ENCODE measurements at regions not wholly inside any gene's neighbourhood (a gene's known extent, or its start where the extent isn't known, plus 50 kb on each side); places are given as distances from the start of the nearest gene placed in this dataset.

DNA sequence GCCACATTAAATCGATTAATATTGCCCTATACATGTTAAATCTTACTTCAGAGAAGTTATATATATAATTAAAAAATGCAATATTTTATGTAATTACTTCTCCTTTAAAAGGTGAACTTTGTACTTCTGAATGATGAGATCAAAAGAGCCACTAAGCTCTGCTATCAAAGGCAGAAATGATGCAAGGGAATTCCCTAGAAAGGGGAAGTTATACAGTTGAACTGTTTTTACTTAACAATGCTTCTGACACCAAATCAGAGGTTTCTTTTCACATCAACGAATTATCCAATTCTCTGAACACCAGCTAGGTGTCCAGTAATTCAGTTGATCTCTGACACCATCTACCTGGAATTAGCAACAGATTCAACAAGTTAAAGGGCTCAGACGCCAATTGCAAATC is 319.9 kb upstream of the TSHZ2 start:
- no peak for DNase-seq (ENCODE audit: extremely low read depth in 1 of 2, low read depth in 1 of 2)

DNA sequence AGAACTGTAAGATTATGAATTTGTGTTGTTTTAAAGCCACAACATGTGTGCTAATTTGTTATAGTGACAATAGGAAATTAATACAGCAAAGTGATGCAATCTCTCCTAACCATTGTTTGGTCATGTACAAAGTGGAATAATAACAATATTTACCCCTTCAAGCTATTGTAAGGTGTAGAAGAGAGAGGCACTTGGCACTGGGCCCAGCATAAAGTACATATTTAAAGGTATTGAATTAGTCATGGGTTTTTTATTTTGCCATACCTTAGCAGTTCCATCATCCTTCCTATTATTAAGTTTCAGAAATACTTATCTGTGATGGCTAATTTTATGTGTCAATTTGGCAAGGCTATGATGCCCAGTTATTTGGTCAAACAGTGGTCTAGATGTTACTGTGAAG is 322.4 kb upstream of the TSHZ2 start:
- no peak for DNase-seq (ENCODE audit: extremely low read depth in 1 of 2, low read depth in 1 of 2)

DNA sequence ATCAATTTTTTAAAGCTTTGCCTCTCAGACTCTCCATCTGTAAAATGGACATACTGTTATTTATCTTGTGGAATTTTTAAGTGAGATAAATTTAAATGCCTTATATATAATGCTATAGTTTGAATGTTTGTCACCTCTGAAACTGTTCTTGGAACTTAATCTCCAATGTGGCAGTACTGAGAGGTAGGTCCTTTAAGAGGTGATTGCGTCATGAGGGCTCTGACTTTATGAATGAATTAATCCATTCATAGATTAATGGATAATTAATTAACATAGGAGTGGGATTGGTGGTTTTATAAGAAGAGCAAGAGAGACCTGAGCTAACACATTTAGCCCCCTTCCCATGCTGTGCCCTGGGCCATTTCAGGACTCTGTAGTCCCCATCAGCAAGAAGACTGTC is 326.3 kb upstream of the TSHZ2 start:
- no peak for DNase-seq (ENCODE audit: extremely low read depth in 1 of 2, low read depth in 1 of 2)

DNA sequence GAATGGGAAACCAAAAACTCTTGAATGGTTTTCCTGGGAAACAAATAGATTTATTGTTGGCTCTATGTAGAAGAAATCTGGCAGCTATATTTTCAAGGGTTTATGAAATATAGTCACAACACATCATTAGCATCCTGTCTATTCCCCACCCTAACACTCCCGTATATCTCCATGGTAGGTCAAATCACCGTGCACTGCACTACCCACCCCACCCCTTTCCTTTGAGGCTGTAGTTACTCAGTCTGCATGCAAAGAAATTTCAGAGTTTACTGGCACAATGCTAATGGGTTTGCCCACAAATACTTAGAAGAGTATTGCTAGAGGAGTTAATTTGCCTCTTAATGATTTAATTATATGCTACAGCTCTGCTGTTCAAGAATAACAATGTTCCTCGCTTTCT is 329.1 kb upstream of the TSHZ2 start:
- no peak for DNase-seq (ENCODE audit: extremely low read depth in 1 of 2, low read depth in 1 of 2)

DNA sequence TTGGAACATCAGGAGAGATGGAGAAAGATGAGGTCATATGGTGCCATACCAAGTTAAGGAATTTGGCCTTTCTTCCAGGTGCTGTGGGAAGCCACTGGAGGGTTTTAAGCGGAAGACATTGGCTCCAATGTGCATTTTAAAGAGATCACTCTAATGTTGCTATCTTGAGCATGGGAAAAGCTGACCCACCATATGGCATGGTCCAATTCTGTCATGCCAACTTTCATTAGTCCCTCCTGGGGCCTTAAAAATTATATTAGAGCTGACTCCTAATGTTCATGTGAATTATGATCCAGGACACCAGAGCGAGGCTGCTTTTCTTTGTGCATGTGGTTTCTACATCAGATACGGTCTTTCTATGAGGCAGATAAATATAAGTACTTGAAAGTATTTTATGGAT is 335.0 kb upstream of the TSHZ2 start:
- no peak for DNase-seq (ENCODE audit: extremely low read depth in 1 of 2, low read depth in 1 of 2)

DNA sequence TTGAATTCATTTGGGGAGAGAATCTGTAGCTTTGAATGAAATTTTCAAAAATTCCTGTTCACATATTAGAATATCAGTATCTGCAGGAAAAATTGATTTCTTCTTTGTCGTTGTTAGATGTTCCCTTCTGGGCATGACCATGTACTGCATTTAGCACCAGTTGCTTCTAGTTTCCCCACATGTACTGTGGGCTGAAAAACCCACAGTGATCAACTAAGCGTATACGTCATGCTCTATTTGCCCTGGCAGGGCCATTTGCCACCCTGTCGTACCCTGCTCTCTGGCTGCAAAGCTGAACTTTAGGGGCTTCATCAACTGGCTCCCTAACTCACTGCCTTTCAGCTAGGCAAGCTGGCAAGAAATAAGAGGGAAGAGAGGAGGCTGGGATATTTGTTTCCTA is 340.7 kb upstream of the TSHZ2 start:
- no peak for DNase-seq (ENCODE audit: extremely low read depth in 1 of 2, low read depth in 1 of 2)

DNA sequence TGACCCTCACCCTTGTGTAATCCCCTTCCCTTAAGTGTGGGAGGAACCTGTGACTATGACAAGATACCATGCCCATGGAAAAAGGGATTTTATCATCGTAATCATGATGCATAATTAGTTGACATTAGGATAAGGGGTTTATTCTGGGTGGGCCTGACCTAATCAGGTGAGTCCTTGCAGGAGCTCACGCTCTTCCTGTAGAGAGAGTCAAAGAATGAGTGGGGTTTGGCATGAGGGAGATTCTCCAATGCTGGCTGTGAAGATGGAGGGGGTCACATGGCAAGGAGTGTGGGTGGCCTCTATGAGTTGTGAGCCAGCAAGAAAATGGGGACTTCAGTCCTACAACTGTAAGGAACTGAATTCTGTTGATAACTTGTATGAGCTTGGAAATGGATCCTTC is 342.0 kb upstream of the TSHZ2 start:
- DNase-seq (ENCODE audit: extremely low read depth in 1 of 2, low read depth in 1 of 2), result no peak

DNA sequence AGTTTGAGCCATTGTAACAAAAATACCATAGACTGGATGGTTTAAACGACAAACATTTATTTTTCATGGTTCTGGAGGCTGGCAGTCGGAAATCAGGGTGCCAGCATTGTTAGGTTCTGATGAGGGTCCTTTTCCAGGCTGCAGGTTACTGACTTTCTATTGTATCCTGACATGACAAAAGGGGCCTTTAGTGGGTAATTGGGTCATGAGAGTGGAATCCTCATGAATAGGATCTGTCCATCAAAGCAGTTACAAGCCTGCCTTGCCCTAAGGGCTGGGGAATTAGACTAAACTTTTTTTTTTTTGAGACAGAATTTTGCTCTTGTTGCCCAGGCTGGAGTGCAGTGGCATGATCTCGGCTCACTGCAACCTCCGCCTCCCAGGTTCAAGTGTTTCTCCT is 347.9 kb upstream of the TSHZ2 start:
- no peak for DNase-seq (ENCODE audit: extremely low read depth in 1 of 2, low read depth in 1 of 2)

DNA sequence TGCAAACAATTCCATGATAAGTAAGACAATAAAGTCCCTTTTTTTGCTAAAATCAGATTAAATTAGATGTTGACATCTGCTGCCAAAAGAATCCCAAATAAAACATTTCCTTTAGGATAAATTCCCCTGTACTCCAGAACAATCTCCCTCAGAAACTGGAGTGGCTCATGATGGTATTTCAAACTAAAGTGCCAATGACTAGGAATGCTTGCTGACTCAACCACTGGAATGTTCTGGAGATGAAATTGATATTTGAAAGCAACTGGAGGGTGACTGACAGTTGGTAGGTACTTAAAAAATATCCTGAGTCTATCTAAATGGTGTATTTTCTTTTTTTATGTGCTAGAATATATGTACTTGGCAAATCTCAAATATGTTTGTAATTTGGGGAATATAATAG is 350.1 kb upstream of the TSHZ2 start:
- DNase-seq (ENCODE audit: extremely low read depth in 1 of 2, low read depth in 1 of 2), result no peak

DNA sequence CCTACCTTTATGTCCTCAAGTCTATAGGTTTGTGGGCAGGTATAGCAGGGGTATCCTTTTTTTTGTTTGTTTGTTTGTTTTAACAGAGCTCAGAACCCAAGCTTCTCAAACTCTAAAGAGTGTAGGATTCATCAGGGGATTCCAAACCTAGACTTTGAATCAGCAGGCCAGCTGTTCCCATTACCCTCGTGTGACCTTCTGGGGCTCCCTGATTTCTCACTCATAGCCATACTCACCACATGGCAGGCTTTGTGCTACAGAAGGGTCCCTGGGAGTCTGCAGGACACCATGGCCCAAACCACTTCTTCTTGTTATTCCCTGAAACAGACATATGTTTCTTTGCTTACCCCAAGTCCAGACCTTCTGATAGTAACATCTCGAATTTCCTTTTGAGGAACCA is 350.8 kb upstream of the TSHZ2 start:
- no peak for DNase-seq (ENCODE audit: extremely low read depth in 1 of 2, low read depth in 1 of 2)

DNA sequence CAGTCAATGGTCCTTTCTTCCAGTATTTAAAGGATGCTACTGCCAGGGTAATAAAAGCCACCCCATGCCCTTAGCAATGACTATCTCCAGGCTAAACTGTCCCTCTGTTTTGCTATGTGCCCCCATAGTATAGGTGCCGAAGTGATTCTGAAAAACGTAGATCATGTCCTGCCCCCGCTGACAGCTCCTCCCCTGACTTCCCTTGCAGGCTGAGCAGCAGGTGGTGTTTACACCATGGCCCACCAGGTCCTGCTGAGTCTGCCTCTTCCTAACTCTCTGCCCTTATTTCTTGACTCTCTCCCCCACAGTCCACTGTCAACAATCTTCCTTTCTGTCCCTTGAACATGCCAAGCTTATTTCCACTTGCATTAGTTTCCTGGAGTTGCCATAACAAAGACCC is 352.5 kb upstream of the TSHZ2 start:
- DNase-seq (ENCODE audit: extremely low read depth in 1 of 2, low read depth in 1 of 2), result no peak

DNA sequence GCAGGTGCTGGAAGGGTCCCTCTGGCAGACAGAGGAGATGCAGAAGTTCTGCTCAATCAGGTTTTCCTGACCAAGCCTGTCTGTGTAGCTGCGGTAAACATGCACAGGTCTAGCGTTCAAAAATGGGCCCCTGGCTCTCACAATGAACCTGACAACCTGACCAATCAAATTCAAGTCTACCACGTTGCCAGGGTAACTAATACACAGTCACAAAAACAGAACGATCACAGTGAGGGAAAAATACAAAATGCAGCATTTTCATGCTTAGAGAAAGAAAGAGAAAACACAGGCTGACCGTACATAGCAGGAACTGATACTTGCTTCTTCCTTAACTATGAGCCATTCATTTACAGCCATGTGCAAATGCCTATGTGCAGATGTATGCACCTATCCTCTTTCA is 353.1 kb upstream of the TSHZ2 start:
- no peak for DNase-seq (ENCODE audit: extremely low read depth in 1 of 2, low read depth in 1 of 2)

DNA sequence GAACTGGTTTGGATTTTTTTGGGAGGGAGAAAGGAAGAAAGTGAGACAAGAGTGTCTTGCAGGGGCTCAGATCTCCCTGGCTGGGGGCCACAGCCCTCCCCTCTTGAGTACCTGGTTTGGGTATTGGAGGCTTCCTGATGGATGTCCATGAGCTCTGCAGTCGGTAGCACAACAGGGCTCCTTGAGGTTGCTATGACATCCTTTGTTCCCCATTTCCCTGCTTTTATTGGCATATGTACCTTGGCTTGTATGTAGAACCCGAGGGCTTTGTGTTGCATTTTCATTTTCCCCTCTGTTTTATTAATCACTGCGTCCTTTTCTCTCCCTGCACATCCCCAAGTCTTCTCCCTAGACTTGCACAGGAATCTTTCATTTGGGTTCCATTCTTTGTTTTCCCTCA is 355.5 kb upstream of the TSHZ2 start:
- no peak for DNase-seq (ENCODE audit: extremely low read depth in 1 of 2, low read depth in 1 of 2)

DNA sequence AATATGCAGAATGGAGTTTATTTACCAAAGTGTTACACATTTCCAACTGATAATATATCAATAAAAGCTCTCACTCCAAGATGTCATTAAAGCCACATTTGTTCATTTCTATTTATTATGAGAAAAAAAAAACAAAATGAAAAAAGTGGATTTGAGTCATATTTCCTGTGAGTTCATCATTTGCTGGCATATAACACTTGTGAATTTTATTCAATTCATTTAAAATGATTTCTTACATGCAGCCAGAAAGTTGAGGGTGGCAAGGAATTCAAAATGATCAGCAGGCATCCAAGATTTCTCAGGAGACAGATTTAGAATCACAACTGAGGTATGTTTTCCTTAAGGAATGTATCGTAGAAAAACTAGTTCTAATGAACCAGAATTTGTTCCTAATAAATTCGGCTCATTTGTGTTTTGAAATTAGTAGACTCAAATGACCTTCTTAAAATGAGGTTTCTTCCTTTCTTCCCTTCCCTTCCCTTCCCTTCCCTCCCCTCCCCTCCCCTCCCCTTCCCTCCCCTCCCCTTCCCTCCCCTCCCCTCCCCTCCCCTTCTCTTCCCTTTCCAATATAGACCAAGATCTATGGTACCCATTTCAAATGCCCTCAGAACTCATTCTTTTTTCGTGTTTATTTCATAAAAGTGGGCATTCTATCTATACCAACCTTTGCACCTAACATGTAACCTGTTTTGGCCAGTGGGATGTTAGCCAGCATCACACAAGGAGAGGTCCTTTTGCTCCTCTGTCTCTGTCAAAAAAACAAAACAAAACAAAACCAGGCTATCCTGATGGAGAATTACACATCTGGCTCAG is 357.9 kb upstream of the TSHZ2 start:
- DNase-seq (ENCODE audit: extremely low read depth in 1 of 2, low read depth in 1 of 2), result no peak

DNA sequence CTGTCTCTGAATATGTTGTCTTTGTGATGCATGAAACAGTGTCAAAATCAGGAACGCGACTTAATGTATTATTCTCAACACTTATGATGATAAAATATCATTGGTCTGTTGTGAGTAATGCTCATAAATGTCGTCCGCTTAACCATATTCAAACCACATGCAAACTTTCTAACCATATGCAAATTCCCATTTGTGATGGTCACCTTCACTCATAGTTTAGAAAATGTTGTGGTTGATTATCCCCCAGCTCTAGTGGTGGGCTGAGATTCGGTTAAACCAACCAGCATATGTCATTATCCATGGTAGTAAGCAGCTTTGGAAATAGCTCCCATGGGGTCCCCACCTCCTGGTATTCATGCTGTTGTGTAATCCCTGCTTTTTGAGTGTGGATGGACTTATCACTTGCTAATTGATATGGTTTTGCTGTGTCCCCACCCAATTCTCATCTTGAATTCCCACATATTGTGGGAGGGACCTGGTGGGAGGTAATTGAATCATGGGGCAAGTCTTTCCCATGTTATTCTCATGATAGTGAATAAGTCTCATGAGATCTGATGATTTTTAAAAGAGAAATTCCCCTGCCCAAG is 360.0 kb upstream of the TSHZ2 start:
- no peak for DNase-seq (ENCODE audit: extremely low read depth in 1 of 2, low read depth in 1 of 2)

DNA sequence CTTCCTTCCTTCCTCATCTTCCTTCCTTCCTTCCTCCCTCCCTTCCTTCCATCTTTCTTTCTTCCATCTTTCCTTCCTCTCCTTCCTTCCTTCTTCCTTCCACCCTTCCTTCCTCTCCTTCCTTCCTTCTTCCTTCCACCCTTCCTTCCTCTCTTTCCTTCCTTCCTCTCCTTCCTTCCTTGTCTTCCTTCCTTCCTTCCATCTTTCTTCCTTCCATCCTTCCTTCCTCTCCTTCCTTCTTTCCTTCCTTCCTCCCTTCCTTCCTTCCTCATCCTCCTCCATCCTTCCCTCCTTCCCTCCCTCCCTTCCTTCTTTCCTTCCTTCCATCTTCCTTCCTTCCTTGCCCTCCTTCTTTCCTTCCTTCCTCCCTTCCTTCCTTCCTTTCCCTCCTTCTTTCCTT is 361.4 kb upstream of the TSHZ2 start:
- no peak for DNase-seq (ENCODE audit: extremely low read depth in 1 of 2, low read depth in 1 of 2)

DNA sequence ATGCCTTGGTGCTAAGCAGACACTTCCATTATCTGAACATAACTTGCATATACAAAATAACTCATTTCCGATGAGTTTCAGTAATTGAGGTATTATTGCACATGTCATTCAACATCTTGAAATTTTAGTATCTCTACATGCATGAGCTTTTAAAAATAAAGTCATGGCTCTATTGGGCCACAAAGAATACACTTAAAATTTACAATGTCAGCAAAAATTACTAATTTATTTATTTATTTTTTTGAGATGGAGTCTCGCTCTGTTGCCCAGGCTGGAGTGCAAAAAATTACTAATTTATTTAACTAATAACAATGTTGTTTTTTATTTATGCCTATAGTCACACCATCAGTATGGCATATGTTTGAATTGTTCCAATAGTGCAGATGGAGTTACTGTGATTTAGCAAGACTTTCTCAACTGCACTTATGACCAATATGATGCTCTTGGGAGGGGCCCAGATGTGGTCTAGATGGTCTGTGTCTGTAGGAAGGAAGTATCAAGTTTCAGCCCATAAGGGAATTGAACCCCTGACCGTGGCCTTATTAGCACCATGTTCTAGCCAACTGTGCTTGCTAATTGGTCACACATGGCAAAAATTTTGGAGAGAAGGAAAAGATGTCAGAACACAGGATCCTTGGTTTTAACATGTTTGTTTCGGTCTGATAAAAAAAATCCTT is 370.7 kb upstream of the TSHZ2 start:
- DNase-seq (ENCODE audit: extremely low read depth in 1 of 2, low read depth in 1 of 2), result no peak

DNA sequence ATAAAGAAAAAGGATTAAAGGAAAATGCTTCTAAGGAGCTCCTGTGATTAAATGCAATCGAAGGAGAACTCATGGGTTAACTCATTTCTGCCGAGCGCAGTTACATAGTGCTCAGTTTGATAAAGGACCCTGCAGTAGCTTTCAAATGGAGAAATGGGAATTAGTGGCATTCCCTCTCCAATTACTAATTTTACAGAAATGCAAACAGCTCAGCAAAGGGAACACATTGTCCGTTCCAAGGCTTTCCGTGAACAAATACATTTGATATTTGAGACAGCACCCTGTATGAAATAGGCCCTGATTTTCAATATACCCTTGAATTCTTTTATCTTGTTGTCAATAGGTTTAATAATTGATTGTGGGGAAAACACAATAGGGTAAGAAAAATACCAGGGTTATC is 375.9 kb upstream of the TSHZ2 start:
- DNase-seq (ENCODE audit: extremely low read depth in 1 of 2, low read depth in 1 of 2), result no peak

DNA sequence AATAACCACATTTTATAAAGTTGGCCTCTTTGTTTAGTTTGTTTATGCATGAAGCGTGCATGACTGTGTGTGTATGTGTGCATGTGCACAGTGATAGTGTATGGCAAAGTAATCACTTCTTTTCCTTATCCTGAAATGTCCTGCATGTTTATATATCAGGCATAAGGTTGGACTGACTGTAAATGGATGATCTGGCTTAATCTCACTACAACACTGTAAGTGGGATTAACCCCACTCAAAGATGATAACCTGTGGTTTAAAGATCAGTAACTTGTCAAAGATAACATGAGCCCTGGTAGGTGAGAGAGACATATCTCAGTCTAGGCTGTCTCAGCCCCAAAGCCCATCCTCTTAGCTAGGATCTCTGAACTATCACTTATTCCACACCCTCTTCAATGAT is 376.6 kb upstream of the TSHZ2 start:
- DNase-seq (ENCODE audit: extremely low read depth in 1 of 2, low read depth in 1 of 2), result no peak

DNA sequence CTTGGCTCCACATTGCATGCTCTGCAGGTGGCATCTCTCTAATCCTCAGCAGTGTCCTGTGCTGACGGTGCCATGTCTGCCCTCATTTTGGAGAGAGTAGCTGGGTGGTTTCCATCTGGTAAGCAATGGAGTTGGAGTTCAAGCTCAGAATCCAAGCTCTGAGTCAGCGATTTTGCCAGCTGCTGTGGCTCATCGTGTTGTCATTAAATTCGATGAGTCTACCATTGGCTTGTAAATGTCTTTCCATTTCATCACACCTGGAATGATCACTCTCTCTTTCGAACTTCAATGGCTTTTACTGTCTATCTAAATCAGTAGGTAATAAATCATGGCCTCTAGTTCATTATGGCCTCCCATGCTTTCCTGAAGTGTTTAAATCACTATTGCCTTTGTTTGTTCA is 378.5 kb upstream of the TSHZ2 start:
- no peak for DNase-seq (ENCODE audit: extremely low read depth in 1 of 2, low read depth in 1 of 2)

DNA sequence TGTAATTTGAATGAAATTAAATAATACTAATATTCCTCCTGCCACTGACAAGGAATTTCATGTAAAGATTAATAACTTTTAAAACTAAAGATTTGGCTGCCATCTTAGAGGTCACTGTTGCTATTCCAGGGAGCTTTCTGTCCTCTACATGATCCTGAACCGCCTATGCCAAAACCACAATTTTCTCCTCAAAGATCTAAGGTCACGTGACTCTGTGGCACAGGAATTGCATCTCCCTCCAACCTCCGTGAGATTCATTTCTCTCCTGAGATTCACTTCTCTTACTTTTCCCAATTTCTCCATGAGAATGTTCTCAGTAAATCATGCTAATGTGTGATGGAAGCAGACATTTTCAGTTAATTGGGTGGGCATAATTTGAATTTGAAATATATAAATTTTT is 379.6 kb upstream of the TSHZ2 start:
- no peak for DNase-seq (ENCODE audit: extremely low read depth in 1 of 2, low read depth in 1 of 2)

DNA sequence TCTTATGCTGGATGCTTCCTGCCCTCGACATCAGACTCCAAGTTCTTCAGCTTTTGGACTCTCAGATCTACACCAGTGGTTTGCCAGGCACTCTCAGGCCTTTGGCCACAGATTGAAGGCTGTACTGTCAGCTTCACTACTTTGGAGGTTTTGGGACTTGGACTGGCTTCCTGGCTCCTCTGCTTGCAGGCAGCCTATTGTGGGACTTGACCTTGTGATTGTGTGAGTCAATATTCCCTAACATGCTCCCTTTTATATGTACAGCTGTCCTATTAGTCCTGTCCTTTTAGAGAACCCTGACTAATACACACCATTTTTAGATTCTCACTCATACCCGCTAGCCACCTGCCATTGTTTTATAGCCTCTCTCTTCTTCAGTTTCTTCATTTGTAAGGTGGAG is 382.1 kb upstream of the TSHZ2 start:
- no peak for DNase-seq (ENCODE audit: extremely low read depth in 1 of 2, low read depth in 1 of 2)
